IPS DF 4.7 (cell line): ENCODE measurements at regions not wholly inside any gene's neighbourhood (a gene's known extent, or its start where the extent isn't known, plus 50 kb on each side); places are given as distances from the start of the nearest gene placed in this dataset.
"Not testable (repeated sequence)": the region's sequence is repeated elsewhere in the genome, so short reads cannot be mapped to it uniquely, and the experiment has no call there.

Experiments
- DNase-seq: peaks from one replicate; pipeline ENCODE4 v3.0.0-alpha.2; 2013; ENCODE audit warnings: low spot score; ENCODE audit errors: extremely low read depth

DNA sequence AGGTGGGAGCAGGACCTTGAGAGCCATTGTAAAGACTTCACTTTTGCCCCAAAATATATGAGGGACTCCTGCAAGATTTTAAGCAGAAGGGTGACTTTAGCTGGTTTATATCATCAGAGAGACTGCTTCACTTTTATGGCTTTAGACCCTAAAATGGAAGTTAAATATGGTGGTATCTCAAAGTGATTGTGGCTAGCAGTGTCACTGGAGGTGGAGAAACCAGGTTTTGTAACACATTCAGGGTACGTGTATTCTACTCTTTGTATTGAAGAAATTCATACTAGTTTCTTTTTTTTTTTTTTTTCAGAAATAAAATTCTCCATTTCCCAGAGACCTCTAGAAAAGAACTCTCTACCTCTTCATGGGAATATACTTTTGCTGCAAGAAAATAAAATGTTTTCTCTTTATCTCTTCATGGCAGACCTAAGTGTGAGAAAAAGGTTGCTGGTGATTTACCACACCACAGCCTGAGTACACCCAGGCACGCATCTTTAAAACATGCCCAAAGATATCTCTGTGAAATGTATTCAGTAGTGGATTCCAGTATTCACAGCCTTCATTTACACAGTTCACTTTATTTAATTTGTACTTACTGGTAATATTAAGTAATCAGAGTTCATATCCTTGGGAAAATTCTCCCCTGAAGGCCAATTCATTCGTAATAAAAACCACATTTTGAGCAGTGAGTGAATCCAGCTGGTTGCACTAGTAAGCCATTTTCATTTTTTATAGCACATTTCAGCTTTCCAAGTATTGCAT, 74.3 kb upstream of the GUCY1A1 start:
- DNase-seq: no peak

DNA sequence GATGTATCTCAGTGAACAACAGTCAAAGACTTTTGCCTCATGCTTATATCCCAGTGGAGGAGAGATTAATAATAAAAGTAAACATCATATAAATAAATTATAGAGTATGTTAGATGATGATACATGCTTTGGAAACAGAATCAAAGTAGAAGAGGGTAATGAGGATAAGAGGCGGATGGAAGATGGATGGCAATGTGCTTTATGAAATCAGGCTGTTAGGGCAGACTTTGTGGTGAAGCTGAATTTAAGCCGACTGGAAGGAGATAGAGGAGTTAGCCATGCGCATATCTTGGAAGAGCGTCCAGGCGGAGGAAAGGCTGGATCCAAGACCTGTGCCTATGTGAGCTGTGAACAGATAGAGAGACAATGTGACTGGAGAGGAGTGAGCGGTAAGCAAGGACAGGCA, 74.9 kb upstream of the GUCY1A1 start:
- DNase-seq: no peak

DNA sequence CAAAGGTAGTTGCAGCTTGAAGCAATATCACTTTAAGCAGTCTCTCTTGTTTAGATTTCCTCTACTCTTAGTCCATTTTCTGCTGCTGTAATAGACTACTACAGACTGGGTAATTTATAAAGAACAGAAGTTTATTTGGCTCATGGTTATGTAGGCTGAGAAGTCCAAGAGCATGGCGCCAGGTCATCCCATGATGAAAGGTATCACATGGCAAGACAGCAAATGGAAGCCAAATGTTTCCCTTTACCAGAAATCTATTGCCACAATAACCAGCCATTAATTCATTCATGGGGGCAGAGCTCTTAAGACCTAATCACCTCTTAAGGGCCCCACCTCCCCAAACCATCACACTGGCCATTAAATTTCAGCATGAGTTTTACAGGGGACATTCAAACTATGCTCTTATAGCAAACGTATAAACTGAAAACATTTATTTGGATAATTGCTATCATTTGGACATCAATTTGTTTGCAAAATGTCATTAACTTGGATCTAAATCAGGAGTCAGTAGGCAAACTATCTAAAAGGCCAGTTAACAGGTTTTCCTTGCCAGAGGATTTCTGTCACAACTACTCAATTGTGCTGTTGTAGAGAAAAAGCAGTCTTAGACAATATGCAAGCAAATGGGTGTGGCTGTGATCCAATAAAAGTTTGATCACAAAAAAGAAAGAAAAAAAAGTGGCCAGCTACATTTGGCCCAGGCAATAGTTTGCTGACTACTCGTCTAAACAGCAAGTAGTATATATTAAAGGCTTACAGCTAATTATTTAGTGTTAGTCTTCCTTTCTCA, 75.7 kb upstream of the GUCY1A1 start:
- DNase-seq: no peak

DNA sequence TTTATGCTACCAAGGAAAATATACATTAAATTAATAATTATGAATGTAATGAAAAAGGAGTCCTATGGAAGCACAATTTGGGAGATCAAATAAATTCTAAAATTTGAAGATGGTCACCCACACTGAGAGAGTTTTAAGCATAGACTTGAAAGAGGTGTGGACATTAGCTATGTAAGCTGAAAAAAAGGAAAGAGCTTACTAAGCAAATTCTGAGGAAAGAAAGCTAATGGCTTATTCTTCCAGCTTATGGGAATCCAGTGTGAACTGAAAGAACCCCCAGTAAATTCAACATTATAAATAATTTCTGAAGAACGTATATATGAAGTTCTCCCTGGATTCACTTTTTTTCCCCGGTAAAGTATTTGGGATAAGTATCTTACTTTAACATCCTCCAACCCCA, 78.2 kb upstream of the GUCY1A1 start:
- no peak for DNase-seq

DNA sequence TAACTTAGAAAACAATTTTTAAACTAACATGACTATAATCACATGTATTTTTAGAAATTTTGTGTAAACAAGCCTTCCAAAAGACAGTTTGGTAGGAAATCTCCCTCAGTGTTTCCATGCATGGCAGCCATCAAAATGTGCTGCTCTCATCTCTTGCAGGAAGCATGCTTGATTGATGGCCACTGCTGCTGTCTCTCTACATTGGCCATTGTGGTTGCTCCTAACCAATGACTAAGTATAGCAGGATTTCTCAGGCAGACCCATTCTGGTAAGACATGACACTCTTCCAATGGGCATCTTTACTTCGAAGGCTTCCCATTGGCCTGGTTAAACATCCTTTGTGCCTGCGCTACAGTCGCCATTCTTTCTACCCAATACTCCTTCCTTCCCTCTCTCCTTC, 78.9 kb upstream of the GUCY1A1 start:
- DNase-seq: no peak

DNA sequence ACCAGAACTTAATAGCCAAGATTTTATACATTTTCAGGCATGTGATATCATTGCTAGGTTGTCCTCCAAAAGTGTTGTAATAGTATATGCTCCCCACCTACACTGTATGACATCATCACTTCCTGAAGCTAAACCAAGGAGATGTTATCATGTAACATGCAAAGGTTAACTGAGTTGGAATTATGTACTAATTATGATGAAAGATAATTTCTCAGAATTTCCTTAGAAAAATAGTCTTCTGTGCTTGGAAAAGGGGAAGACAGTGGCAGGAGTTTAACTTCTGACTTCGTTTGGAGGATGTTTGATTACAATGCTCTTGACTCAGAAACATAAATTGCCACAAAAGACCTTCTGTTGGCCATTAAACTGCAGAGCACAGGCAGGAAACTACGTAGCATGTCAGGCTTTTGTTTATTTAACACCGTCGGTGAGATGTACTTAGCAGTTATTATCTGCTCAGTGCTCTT, 83.6 kb upstream of the GUCY1A1 start:
- no peak for DNase-seq

DNA sequence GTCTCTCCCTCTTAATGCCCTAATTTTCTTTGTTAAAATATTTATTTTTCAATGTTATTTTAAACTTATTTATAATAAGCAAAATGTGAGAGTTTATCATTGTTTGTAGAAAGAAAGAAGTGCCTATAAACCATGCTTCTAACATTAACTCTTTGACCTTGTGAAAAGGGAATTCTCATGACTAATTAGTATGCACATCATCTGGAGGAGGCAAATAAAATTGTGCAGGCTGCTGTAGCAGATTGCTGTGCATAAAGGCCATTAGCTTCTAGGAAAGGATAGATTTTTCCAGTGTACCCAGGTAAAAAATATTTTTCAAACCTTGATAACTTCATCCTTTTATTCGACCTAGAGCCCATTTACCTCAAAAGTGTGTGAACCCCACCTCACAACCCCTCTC, 84.6 kb upstream of the GUCY1A1 start:
- no peak for DNase-seq

DNA sequence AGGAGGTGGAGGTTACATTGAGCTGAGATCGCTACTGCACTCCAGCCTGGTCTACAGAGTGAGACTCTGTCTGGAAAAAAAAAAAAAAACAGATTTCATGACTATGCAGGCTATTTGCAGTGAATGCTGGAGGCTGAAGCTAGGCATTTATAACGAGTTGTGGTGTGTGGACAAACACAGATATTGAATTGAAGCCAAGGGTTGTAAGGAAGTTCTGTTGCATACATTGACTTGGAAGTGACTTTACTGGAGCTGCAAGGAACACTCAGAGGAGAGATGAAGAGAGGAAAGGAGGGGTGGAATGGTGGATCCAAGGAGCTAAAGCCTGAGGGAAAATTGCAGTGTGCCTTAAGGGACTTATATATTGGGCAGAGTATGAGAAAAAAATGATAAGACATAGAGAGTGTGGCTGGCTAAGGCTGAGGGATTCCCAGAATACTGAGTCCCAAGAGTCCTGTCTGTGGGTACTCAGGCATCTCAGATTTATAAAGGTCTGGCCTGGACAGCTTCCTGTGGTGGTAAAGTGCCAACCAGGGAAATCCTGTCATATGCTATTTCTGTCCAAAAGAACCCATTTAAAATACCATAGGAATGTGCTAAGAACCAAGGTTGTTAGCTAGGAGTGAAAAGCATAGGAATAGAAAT, 87.8 kb upstream of the GUCY1A1 start:
- DNase-seq: no peak

DNA sequence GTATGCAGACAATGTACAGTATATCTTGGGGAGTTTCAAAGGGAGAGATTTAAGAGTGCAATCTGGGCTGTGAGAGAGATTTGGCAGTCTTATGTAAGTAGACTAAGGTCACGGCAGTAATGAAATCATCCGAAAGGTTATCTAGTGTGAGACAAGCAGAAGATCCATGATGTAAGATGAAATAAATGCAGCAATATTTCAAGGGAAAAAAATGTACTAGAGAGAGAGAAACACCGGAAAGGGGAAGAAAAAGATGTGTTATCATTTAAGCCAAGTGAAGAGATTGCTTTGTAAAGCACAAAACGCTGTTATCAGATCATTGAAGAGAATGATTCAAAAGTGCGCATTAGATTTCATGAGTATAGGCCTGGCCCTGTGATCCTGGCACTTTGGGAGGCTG, 88.4 kb upstream of the GUCY1A1 start:
- DNase-seq: no peak

DNA sequence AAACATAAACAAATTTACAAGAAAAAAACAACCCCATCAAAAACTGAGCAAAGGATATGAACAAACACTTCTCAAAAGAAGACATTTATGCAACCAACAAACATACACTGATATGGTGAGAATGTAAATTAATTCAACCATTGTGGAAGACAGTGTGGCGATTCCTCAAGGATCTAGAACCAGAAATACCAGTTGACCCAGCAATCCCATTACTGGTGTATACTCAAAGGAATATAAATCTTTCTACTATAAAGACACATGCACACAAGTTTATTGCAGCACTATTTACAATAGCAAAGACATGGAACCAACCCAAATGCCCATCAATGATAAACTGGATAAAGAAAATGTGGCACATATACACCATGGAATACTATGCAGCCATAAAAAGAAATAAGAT, 92.3 kb upstream of the GUCY1A1 start:
- not testable (repeated sequence) for DNase-seq

DNA sequence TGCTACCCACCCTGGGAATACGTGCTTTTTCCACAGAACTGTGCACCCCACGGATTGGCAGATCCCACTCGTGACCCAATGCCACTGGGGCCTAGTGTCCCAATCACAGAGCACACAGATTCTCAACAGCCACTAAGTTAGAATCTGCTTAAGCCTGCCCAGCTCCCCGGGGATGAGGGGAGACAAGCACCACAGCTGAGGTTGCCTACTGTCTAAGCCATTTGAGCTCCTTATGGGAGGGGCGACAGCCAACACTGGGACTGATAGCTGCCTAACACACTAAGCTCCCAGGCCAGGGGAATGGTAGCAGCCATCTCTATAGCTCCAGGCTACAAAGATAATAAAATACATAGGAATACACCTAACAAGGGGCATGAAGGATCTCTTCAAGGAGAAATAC, 93.5 kb upstream of the GUCY1A1 start:
- no peak for DNase-seq

DNA sequence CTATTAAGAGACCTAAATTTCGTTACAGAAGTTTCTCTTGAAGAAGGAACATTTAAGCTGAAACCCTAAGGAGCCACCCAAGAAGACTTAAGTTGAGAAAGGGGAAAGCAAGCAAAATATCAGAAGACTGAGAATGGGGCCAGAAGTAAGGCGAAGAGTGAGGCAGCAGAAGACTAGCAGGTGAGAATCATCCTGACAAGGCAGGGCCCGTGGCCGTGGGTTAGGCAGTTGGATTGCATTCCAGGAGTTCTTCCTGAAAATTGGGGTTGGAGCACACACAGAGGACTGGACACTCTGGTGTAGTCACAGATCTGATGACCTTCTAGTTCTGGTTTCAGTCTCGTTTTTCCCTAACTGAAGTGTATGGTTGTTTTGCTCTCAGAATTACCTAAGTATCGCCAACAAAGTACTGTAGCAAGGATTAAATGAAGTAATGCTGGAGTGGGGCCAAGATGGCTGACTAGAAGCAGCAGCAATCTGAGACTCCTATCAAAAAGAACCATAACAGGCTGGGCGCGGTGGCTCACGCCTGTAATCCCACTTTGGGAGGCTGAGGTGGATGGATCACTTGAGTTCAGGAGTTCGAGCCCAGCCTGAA, 94.4 kb upstream of the GUCY1A1 start:
- DNase-seq: no peak

DNA sequence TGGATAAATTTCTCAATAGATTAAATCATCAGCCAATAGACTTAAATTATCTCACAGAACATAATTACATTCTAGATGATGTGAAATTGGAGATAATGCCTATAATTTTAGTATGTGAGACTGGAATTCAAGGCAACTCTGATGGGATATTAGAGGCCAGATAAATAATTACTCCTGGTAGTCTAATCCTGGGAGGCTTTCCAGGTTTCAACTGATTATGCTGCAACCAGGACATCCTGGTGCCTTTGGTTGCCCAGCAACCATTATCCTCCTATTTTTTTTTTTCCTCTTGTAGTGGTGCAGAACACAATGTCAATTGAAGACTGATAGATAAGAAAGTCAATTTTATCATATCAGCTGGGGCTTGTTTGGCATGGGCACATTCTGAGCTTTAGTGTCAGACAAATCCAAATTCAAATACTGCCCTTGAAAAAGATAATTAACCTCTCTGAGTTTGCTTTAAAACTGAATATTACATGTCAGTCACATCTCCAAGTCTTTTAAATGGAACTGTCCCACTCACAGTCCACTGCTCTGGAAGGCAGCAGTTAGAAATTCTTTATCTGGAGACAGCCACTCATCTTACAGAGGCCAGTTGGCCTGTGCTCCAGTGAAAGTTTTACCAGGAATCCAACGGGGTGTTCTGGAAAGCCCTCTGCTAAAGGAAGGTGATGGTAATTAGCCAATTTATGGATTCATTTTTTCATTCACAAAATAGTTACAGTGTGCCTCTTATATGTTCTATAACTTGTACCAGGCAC, 95.3 kb upstream of the GUCY1A1 start:
- no peak for DNase-seq

DNA sequence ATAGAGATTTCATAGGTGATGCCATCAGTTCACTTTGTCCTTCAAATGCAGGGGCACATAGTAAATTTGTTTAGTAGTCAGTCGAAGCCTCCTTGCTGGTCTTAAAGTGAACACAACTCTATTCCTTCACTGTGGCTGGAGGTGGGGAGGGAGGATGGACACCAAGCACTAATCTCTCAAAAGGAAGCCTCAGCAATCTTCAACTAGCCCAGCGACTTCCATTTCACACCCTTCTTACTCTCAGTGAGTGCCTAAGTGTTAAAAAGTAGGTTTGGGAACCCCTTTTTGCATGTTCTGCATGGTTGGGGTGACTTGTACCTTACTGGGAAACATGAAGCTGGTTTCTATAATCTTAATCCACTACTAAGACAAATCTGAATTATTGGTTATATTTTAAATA, 96.0 kb upstream of the GUCY1A1 start:
- DNase-seq: no peak

DNA sequence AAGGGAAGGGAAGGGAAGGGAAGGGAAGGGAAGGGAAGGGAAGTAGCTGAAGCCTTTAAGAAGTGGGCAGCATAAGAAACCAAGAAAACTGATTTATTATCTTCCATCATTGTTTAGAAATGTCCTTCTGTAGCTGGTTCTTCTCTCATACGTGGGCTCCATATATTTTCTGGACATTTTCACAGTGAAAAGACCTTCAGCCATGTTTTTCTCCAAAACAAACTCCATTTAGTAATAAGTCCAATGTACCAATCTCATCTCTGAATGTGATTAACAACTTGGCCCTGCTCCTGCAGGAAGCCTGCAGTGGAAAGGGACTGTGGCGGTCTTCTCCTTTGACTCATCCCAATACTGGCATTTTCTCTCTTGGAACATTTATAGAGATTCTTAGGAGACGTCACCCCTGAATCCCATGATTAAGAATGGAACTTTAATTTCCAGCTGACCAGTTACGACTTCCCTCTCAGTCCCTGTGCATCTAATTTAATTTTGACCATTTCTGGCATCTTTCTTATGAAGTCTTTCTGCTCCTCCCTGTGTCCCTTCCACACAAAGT, 96.6 kb upstream of the GUCY1A1 start:
- no peak for DNase-seq

DNA sequence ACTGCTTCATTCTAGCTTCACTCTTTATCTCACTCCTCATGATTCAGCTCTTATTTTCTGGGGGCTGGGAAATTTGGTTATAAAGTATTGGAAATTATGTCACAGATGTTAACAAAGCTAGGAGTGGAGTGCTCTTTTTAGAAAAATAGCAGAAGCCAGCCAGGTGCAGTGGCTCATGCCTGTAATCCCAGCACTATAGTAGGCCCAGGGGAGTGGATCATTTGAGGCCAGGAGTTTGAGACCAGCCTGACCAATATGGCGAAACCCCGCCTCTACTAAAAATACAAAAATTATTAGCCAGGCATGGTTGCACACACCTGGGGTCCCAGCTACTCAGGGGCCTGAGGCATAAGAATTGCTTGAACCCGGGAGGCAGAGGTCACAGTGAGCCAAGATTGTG, 97.2 kb upstream of the GUCY1A1 start:
- no peak for DNase-seq

DNA sequence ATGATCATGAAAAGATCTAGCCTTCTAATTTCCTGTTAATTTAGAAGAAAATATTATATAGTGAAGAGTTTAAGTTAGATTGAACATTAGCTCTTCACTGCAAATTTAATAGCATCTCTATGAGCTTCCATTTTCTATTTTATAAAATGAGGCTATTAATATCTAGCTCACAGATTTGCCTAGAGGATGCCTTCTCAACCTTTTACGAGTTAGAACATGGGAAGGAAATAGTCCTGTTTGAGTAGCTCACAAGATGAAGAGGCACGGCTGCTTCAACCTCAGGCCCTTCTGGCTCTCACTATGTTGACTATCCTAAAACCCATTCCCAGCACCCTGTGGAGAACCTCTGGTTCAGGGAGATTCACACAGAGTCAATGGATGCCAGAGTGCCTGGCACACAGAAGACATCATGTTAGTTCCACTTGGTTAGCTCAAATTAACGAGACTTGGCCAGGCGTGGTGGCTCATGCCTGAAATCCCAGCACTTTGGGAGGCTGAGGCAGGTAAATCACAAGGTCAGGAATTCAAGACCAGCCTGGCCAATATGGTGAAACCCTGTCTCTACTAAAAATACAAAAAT, 97.9 kb upstream of the GUCY1A1 start:
- DNase-seq: no peak

DNA sequence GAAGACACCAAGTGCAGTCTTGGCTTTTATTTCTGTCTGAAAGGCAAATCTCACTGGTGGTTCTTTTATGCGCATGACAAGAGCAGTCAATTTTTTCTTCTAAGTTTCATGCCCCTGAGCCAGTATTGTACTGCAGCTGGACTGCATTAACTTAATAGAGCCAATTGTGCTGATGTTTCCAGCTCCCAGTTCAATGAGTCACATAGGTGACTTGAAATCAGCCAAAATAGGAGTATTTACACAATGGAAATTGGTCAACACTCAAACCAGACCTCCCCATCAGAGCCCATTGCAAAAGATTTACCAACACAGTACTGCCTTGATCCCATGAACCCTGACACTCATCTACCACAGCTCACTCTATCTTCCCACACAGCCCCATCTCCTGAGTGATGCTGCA, 100.3 kb upstream of the GUCY1A1 start:
- DNase-seq: no peak

DNA sequence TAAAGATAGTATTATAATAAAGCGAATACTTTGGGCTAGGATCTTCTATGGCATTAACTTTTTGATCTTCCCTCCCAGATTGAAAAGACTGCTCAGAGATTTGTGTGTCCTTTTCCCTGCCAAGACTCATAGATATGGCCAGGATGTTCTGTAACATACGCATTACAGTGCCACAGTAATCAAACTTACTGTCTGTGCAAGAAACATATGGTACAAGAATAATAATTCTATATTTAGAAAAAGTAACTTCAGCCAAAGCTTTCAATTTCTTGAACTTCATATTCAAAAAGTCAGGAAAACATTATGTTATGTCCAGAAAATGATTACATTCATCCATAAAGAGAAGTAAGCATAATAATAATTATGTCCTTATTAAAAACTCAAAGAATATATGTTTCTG, 100.9 kb upstream of the GUCY1A1 start:
- no peak for DNase-seq

DNA sequence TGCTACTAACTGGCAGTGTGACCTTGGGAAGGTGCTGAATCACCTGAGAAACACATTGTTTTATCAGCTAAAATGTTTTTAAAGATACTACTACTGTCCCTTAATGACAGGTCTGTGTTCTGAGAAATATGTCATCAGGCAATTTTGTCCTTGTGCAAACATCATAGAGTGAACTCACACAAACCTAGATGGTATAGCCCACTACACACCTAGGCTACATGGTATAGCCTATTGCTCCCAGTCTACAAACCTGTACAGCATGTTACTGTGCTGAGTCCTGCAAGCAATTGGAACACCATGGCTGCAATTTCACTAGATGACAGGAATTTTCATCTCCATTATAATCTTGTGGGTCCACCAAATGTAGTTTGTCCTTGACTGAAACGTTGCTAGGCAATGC, 101.3 kb upstream of the GUCY1A1 start:
- DNase-seq: no peak

DNA sequence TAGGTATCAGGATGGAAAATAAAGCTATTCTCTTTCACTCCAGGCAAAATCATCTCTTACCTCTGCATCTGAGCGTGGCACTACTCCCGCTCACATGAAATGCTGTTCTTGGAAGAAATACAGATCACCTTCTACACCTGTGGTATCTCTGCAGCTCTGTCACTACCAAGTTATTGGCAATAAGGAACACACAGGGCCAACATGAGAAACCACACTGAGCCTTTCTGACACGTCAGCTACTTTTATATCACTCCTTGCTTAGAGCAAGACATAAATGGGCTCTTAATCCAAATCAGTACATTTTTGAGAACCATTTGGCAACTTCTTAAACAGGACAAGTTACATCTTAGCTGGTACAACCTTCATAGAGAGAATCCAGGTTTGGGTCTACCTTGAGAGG, 101.8 kb upstream of the GUCY1A1 start:
- DNase-seq: no peak
